Mesendoderm (in vitro differentiated cells): ENCODE measurements at regions not wholly inside any gene's neighbourhood (a gene's known extent, or its start where the extent isn't known, plus 50 kb on each side); places are given as distances from the start of the nearest gene placed in this dataset.

Experiments used
- DNase-seq: peaks from one replicate; pipeline ENCODE4 v3.0.0; 2013
- H2AK5ac ChIP-seq: 2 replicates; pipeline ENCODE4 v1.6.1; 2013; ENCODE audit warnings: low read length, inconsistent platforms
- H2BK120ac ChIP-seq: 2 replicates; pipeline ENCODE4 v1.6.1; 2013; ENCODE audit warnings: low read depth, mild to moderate bottlenecking, low read length, moderate library complexity, mixed read lengths
- H2BK15ac ChIP-seq: replicated peaks from 2 replicates; pipeline ENCODE4 v1.6.1; 2013; ENCODE audit warnings: low read depth, mild to moderate bottlenecking, moderate library complexity
- H2BK5ac ChIP-seq: 2 replicates; pipeline ENCODE4 v1.6.1; 2013; ENCODE audit warnings: low read length, inconsistent platforms
- H3K18ac ChIP-seq: 2 replicates; pipeline ENCODE4 v1.6.1; 2013; ENCODE audit warnings: mild to moderate bottlenecking, low read length, mixed read lengths
- H3K23ac ChIP-seq: one replicate; pipeline ENCODE4 v1.6.1; 2013; ENCODE audit warnings: low read length
- H3K27ac ChIP-seq: 2 replicates; pipeline ENCODE4 v1.5.1; 2013; ENCODE audit warnings: low read depth, mild to moderate bottlenecking, inconsistent platforms, low read length, moderate library complexity
- H3K27me3 ChIP-seq: 2 replicates; pipeline ENCODE4 v1.6.1; 2013; ENCODE audit warnings: low read length, control low read depth, mild to moderate bottlenecking, inconsistent platforms; ENCODE audit not compliant: insufficient read depth, poor library complexity
- H3K36me3 ChIP-seq: 2 replicates; pipeline ENCODE4 v1.6.1; 2013; ENCODE audit warnings: low read length, inconsistent platforms; ENCODE audit not compliant: control insufficient read depth, insufficient read depth
- H3K4ac ChIP-seq: one replicate; pipeline ENCODE4 v1.6.1; 2013; ENCODE audit warnings: low read depth, mild to moderate bottlenecking, low read length, moderate library complexity
- H3K4me1 ChIP-seq: 2 replicates; pipeline ENCODE4 v1.6.1; 2013; ENCODE audit warnings: low read depth, low read length, inconsistent platforms; ENCODE audit not compliant: control insufficient read depth
- H3K4me2 ChIP-seq: 2 replicates; pipeline ENCODE4 v1.6.1; 2013; ENCODE audit warnings: low read length
- H3K4me3 ChIP-seq: 2 replicates; pipeline ENCODE4 v1.5.1; 2013; ENCODE audit warnings: mild to moderate bottlenecking, low read length
- H3K56ac ChIP-seq: one replicate; pipeline ENCODE4 v1.6.1; 2013; ENCODE audit warnings: low read length
- H3K79me1 ChIP-seq: 2 replicates; pipeline ENCODE4 v1.6.1; 2013; ENCODE audit warnings: low read length, inconsistent platforms
- H3K79me2 ChIP-seq: 2 replicates; pipeline ENCODE4 v1.6.1; 2013; ENCODE audit warnings: mild to moderate bottlenecking, low read length; ENCODE audit not compliant: control insufficient read depth, insufficient read depth
- H3K9ac ChIP-seq: 2 replicates; pipeline ENCODE4 v1.6.1; 2013; ENCODE audit warnings: low read length, inconsistent platforms
- H4K5ac ChIP-seq: one replicate; pipeline ENCODE4 v1.6.1; 2013; ENCODE audit warnings: low read length
- H4K8ac ChIP-seq: one replicate; pipeline ENCODE4 v1.6.1; 2013; ENCODE audit warnings: low read depth, mild to moderate bottlenecking, control low read depth, low read length, moderate library complexity
- WGBS: extraction: QIAGEN DNeasy Blood & Tissue Kit; methylation state at CpG from one replicate; pipeline ENCODE4 v1.1.7; 2013; ENCODE audit warnings: low lambda C conversion rate, missing lambda C conversion rate; ENCODE audit not compliant: insufficient coverage; ENCODE audit errors: extremely low coverage; 5-methylcytosine and 5-hydroxymethylcytosine counted together

- Histone ChIP-seq H3K4me2 (no peak overlapping the region), H3K4me3 (no peak overlapping the region), H3K27me3 (no peaks in the 10 kb centered on the region), H3K79me2 (no peaks in the 10 kb centered on the region), H3K79me1 (no peaks in the 10 kb centered on the region), H2AK5ac (no peak overlapping the region), H3K18ac (no peak overlapping the region), H3K4ac (no peak overlapping the region), H3K27ac (no peak overlapping the region), H3K4me1 (no peaks in the 10 kb centered on the region), H3K56ac (no peak overlapping the region), H2BK120ac (no peak overlapping the region), H4K5ac (no peak overlapping the region), H3K36me3 (no peaks in the 10 kb centered on the region), H4K8ac (no peak overlapping the region), H3K9ac (no peak overlapping the region), H3K23ac (no peak overlapping the region), H2BK5ac (no peak overlapping the region), H2BK15ac (no peak overlapping the region)
- DNase-seq, result no peak
Measured at GRCh38 chr15:62941699-62942098, 100.8 kb upstream of the TPM1 start.

- Histone ChIP-seq H3K4me2 (no peak overlapping the region), H3K56ac (no peak overlapping the region), H4K5ac (no peak overlapping the region), H3K79me1 (no peaks in the 10 kb centered on the region), H3K9ac (no peak overlapping the region), H3K27ac (no peak overlapping the region), H3K79me2 (no peaks in the 10 kb centered on the region), H2BK5ac (no peak overlapping the region), H3K36me3 (no peaks in the 10 kb centered on the region), H2BK120ac (no peak overlapping the region), H2BK15ac (no peak overlapping the region), H3K4me1 (no peaks in the 10 kb centered on the region), H4K8ac (no peak overlapping the region), H2AK5ac (no peak overlapping the region), H3K23ac (no peak overlapping the region), H3K4me3 (no peak overlapping the region), H3K18ac (no peak overlapping the region), H3K4ac (no peak overlapping the region), H3K27me3 (no peaks in the 10 kb centered on the region)
- WGBS, result no CpG with 5 or more reads among the region's 9 CpGs
- DNase-seq, result no peak
Measured at GRCh38 chr15:62942428-62942827, 100.1 kb upstream of the TPM1 start.

GRCh38 chr15:62945063-62945462 lies 97.5 kb upstream of the TPM1 start:
- Histone ChIP-seq H3K79me1 (no peaks in the 10 kb centered on the region), H3K4me1 (no peaks in the 10 kb centered on the region), H3K9ac (no peak overlapping the region), H3K4ac (no peak overlapping the region), H2BK120ac (no peak overlapping the region), H4K8ac (no peak overlapping the region), H3K27me3 (no peaks in the 10 kb centered on the region), H3K4me3 (no peak overlapping the region), H3K79me2 (no peaks in the 10 kb centered on the region), H3K36me3 (no peaks in the 10 kb centered on the region), H3K23ac (no peak overlapping the region), H3K18ac (no peak overlapping the region), H2AK5ac (no peak overlapping the region), H3K27ac (no peak overlapping the region), H3K56ac (no peak overlapping the region), H2BK5ac (no peak overlapping the region), H3K4me2 (no peak overlapping the region), H2BK15ac (no peak overlapping the region), H4K5ac (no peak overlapping the region)
- WGBS, result no CpG with 5 or more reads among the region's 2 CpGs
- DNase-seq, result no peak

GRCh38 chr15:62945760-62946159 lies 96.8 kb upstream of the TPM1 start:
- Histone ChIP-seq H3K4me2 (no peak overlapping the region), H3K56ac (no peak overlapping the region), H2BK5ac (no peak overlapping the region), H3K9ac (no peak overlapping the region), H3K36me3 (no peaks in the 10 kb centered on the region), H4K8ac (no peak overlapping the region), H3K79me2 (no peaks in the 10 kb centered on the region), H3K27ac (no peak overlapping the region), H3K79me1 (no peaks in the 10 kb centered on the region), H3K4me1 (no peaks in the 10 kb centered on the region), H3K27me3 (no peaks in the 10 kb centered on the region), H4K5ac (no peak overlapping the region), H2BK15ac (no peak overlapping the region), H3K4ac (no peak overlapping the region), H3K18ac (no peak overlapping the region), H2AK5ac (no peak overlapping the region), H3K23ac (no peak overlapping the region), H3K4me3 (no peak overlapping the region), H2BK120ac (no peak overlapping the region)
- no peak for DNase-seq
- WGBS, result no CpG with 5 or more reads among the region's 4 CpGs

- no peak overlapping the region for H3K56ac ChIP-seq
- DNase-seq, result no peak
- no CpG with 5 or more reads among the region's 2 CpGs for WGBS
Measured at GRCh38 chr15:62946940-62947339, 95.6 kb upstream of the TPM1 start.

GRCh38 chr15:62950462-62950931 lies 92.0 kb upstream of the TPM1 start:
- Histone ChIP-seq H3K36me3 (no peaks in the 10 kb centered on the region), H3K18ac (no peak overlapping the region), H3K79me1 (no peaks in the 10 kb centered on the region), H3K56ac (no peak overlapping the region), H3K27me3 (no peaks in the 10 kb centered on the region), H2AK5ac (no peak overlapping the region), H2BK5ac (no peak overlapping the region), H3K4ac (no peak overlapping the region), H3K23ac (no peak overlapping the region), H2BK15ac (no peak overlapping the region), H3K9ac (no peak overlapping the region), H3K4me3 (no peak overlapping the region), H4K5ac (no peak overlapping the region), H3K27ac (no peak overlapping the region), H3K79me2 (no peaks in the 10 kb centered on the region), H2BK120ac (no peak overlapping the region), H3K4me2 (no peak overlapping the region), H4K8ac (no peak overlapping the region), H3K4me1 (no peaks in the 10 kb centered on the region)
- WGBS, result no CpG with 5 or more reads among the region's 5 CpGs
- no peak for DNase-seq

More at GRCh38 chr15:62946940-62947339, 95.6 kb upstream of the TPM1 start:
- H2AK5ac ChIP-seq, result no peak overlapping the region
- no peaks in the 10 kb centered on the region for H3K79me1 ChIP-seq
- H3K18ac ChIP-seq, result no peak overlapping the region
- H3K27me3 ChIP-seq, result no peaks in the 10 kb centered on the region
- no peak overlapping the region for H4K5ac ChIP-seq
- H3K9ac ChIP-seq, result no peak overlapping the region
- H3K79me2 ChIP-seq, result no peaks in the 10 kb centered on the region
- H3K23ac ChIP-seq, result no peak overlapping the region
- no peak overlapping the region for H3K4me3 ChIP-seq
- H4K8ac ChIP-seq, result no peak overlapping the region
- H2BK120ac ChIP-seq, result no peak overlapping the region
- no peak overlapping the region for H2BK5ac ChIP-seq
- H3K4me2 ChIP-seq, result no peak overlapping the region
- H2BK15ac ChIP-seq, result no peak overlapping the region
- H3K27ac ChIP-seq, result no peak overlapping the region
- no peak overlapping the region for H3K4ac ChIP-seq
- no peaks in the 10 kb centered on the region for H3K4me1 ChIP-seq
- H3K36me3 ChIP-seq, result no peaks in the 10 kb centered on the region
